ENCODE measurements at regions not wholly inside any gene's neighbourhood (a gene's known extent, or its start where the extent isn't known, plus 50 kb on each side); places are given as distances from the start of the nearest gene placed in this dataset.

DNA sequence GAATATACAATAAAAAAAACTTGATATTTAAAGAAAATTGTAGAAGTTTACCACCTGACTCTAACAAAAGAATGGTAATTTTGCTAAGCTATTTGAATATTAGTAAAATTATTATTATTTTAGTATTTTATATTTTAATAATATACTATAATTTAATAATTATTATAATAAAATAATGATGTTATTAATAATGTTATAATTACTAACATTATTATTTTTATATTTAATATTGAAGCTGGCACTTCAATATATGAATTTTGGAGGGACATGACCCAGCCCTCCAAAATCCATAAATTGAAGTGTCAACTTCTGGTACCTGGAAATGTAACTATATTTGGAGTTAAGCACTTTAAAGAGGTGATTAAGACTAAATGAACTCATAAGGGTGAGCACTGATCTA is 486.1 kb upstream of the CDH9 start:
- ATAC-seq (no peak), DNase-seq (no peak)
- H3K36me3 Mint-ChIP-seq, result peaks cover 8% of the 10 kb centered on the region
- no peak overlapping the region for H3K27ac ChIP-seq (ENCODE audit: low read length)
- H3K36me3 ChIP-seq (ENCODE audit: control insufficient read depth, insufficient read depth, low read length), result no peaks in the 10 kb centered on the region
- no peak overlapping the region for H3K27ac Mint-ChIP-seq
- no peaks in the 10 kb centered on the region for H3K27me3 ChIP-seq (ENCODE audit: control insufficient read depth, insufficient read depth, low read length)
- H3K9me3 ChIP-seq (ENCODE audit: control insufficient read depth, insufficient read depth, low read length), result peaks cover 5% of the 10 kb centered on the region
- no peak overlapping the region for H3K4me3 ChIP-seq (ENCODE audit: low read length)
- TF ChIP-seq CTCF (IDR thresholded peaks at IDR 0.05), result no peak
- H3K9me3 Mint-ChIP-seq, result peaks cover 15 to 22% of the 10 kb centered on the region in 2 donors
- intact Hi-C loops (cut with micrococcal nuclease), result no loop called here
- H3K4me1 Mint-ChIP-seq, result no peaks in the 10 kb centered on the region
- H3K4me1 ChIP-seq (ENCODE audit: control insufficient read depth, insufficient read depth, low read length), result no peaks in the 10 kb centered on the region
- H3K27me3 Mint-ChIP-seq (ENCODE audit: low read depth in 2 of 2), result no peaks in the 10 kb centered on the region
- no peak overlapping the region for H3K4me3 Mint-ChIP-seq

GRCh38 chr5:27523629-27524028 is 485.2 kb upstream of the CDH9 start:
- Histone ChIP-seq H3K4me1 (ENCODE audit: control insufficient read depth, insufficient read depth, low read length) (no peaks in the 10 kb centered on the region), H3K4me3 (ENCODE audit: low read length) (no peak overlapping the region), H3K9me3 (ENCODE audit: control insufficient read depth, insufficient read depth, low read length) (peaks cover 10% of the 10 kb centered on the region), H3K36me3 (ENCODE audit: control insufficient read depth, insufficient read depth, low read length) (no peaks in the 10 kb centered on the region), H3K27me3 (ENCODE audit: control insufficient read depth, insufficient read depth, low read length) (no peaks in the 10 kb centered on the region), H3K27ac (ENCODE audit: low read length) (no peak overlapping the region)
- Mint-ChIP-seq H3K4me3 (no peak overlapping the region), H3K4me1 (no peaks in the 10 kb centered on the region), H3K27me3 (ENCODE audit: low read depth in 2 of 2) (no peaks in the 10 kb centered on the region), H3K9me3 (peaks cover 17 to 22% of the 10 kb centered on the region in 2 donors), H3K27ac (no peak overlapping the region), H3K36me3 (peaks cover 8% of the 10 kb centered on the region)
- intact Hi-C loops (cut with micrococcal nuclease), result no loop called here
- 94% methylated on average over 21 of the region's 21 CpGs for WGBS (ENCODE audit: insufficient coverage)
- ATAC-seq (no peak), DNase-seq (no peak)
- no peak for TF ChIP-seq CTCF (IDR thresholded peaks at IDR 0.05)

DNA sequence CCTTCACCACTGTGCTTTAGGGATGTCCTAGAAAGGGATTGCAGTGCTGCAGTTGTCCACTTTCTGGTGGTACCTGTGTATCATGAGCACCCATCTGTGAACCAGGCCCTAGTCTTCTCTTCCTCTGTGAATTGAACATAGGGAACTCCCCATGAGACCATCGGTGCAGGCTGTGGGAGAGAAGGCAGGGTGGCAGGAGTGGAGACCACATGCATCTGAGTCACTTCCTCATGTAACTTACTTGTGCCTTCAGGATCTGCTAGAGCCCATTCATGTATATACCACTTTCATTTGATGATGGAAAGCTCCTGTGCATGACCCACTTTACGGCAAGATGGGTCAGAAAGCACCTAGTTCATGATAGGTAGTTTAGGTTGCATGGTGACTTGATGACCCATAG is 478.1 kb upstream of the CDH9 start:
- WGBS (ENCODE audit: insufficient coverage), result 75% methylated on average over 2 of the region's 2 CpGs
- intact Hi-C loops (cut with micrococcal nuclease), result no loop called here
- H3K27me3 Mint-ChIP-seq (ENCODE audit: low read depth in 2 of 2), result no peaks in the 10 kb centered on the region
- Histone ChIP-seq H3K4me3 (ENCODE audit: low read length) (no peak overlapping the region), H3K36me3 (ENCODE audit: control insufficient read depth, insufficient read depth, low read length) (no peaks in the 10 kb centered on the region), H3K27me3 (ENCODE audit: control insufficient read depth, insufficient read depth, low read length) (no peaks in the 10 kb centered on the region), H3K9me3 (ENCODE audit: control insufficient read depth, insufficient read depth, low read length) (peaks cover 15% of the 10 kb centered on the region), H3K4me1 (ENCODE audit: control insufficient read depth, insufficient read depth, low read length) (no peaks in the 10 kb centered on the region), H3K27ac (ENCODE audit: low read length) (no peak overlapping the region)
- TF ChIP-seq CTCF (IDR thresholded peaks at IDR 0.05), result no peak
- H3K36me3 Mint-ChIP-seq, result peaks cover 8% of the 10 kb centered on the region
- ATAC-seq (no peak), DNase-seq (no peak)
- H3K27ac Mint-ChIP-seq, result no peak overlapping the region
- no peak overlapping the region for H3K4me3 Mint-ChIP-seq
- H3K4me1 Mint-ChIP-seq, result no peaks in the 10 kb centered on the region
- H3K9me3 Mint-ChIP-seq, result peaks cover 12 to 20% of the 10 kb centered on the region in 2 donors

DNA sequence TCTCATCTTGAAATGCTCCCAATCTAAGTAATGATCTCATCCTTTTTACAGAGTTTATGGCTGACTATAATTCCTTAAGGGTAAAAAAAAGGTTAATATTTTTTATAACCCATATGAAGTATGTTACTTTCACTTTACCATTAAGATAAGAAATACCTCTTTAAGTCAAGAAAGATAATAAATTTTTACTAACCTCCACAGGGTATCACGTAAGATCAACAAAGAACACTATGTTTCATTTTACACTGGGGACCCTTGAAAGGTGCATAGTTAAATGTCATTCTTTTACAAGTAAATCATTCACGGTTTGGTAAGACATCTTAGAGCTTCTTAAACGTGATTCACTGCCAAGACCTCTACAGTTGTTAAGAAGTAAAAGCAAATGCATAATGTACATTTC is 472.7 kb upstream of the CDH9 start:
- no peaks in the 10 kb centered on the region for H3K4me1 ChIP-seq (ENCODE audit: control insufficient read depth, insufficient read depth, low read length)
- no peaks in the 10 kb centered on the region for H3K36me3 ChIP-seq (ENCODE audit: control insufficient read depth, insufficient read depth, low read length)
- H3K4me3 Mint-ChIP-seq, result no peak overlapping the region
- H3K36me3 Mint-ChIP-seq, result no peaks in the 10 kb centered on the region
- peaks cover 4 to 18% of the 10 kb centered on the region in 2 donors for H3K9me3 Mint-ChIP-seq
- no peak overlapping the region for H3K4me3 ChIP-seq (ENCODE audit: low read length)
- no peak for ATAC-seq
- no peak for TF ChIP-seq CTCF (IDR thresholded peaks at IDR 0.05)
- intact Hi-C loops (cut with micrococcal nuclease), result no loop called here
- no peaks in the 10 kb centered on the region for H3K4me1 Mint-ChIP-seq
- WGBS (ENCODE audit: insufficient coverage), result 76% methylated on average over 2 of the region's 3 CpGs
- DNase-seq, result no peak
- no peaks in the 10 kb centered on the region for H3K27me3 ChIP-seq (ENCODE audit: control insufficient read depth, insufficient read depth, low read length)
- peaks cover 5% of the 10 kb centered on the region for H3K9me3 ChIP-seq (ENCODE audit: control insufficient read depth, insufficient read depth, low read length)
- H3K27ac ChIP-seq (ENCODE audit: low read length), result no peak overlapping the region
- H3K27ac Mint-ChIP-seq, result no peak overlapping the region
- H3K27me3 Mint-ChIP-seq (ENCODE audit: low read depth in 2 of 2), result no peaks in the 10 kb centered on the region
